ENCODE measurements at regions not wholly inside any gene's neighbourhood (a gene's known extent, or its start where the extent isn't known, plus 50 kb on each side); places are given as distances from the start of the nearest gene placed in this dataset.

- TF ChIP-seq, protein P1, sequence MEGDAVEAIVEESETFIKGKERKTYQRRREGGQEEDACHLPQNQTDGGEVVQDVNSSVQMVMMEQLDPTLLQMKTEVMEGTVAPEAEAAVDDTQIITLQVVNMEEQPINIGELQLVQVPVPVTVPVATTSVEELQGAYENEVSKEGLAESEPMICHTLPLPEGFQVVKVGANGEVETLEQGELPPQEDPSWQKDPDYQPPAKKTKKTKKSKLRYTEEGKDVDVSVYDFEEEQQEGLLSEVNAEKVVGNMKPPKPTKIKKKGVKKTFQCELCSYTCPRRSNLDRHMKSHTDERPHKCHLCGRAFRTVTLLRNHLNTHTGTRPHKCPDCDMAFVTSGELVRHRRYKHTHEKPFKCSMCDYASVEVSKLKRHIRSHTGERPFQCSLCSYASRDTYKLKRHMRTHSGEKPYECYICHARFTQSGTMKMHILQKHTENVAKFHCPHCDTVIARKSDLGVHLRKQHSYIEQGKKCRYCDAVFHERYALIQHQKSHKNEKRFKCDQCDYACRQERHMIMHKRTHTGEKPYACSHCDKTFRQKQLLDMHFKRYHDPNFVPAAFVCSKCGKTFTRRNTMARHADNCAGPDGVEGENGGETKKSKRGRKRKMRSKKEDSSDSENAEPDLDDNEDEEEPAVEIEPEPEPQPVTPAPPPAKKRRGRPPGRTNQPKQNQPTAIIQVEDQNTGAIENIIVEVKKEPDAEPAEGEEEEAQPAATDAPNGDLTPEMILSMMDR (conservative IDR thresholded peaks at IDR 0.05; ENCODE audit: low read length) = no peak
- no peak for TF ChIP-seq EZH2phosphoT487 (IDR thresholded peaks at IDR 0.05; ENCODE audit: borderline replicate concordance, low read depth, low read length)
Measured at GRCh38 chr6:44661221-44662008, 273.9 kb downstream of the CDC5L start.
